WERI-Rb-1 (cell line): ENCODE measurements at regions not wholly inside any gene's neighbourhood (a gene's known extent, or its start where the extent isn't known, plus 50 kb on each side); places are given as distances from the start of the nearest gene placed in this dataset.

Experiments
- DNase-seq: peaks from one replicate; pipeline ENCODE4 v3.0.0-alpha.2; 2020
- H3K27ac ChIP-seq: fragments of 250-450 bp; sonication (Bioruptor Pico); 2 replicates; pipeline ENCODE4 v1.5.1; 2020; ENCODE audit warnings: mild to moderate bottlenecking, moderate library complexity
- H3K27me3 ChIP-seq: fragments of 250-450 bp; sonication (Bioruptor Pico); 2 replicates; pipeline ENCODE4 v1.5.1; 2021; ENCODE audit warnings: mild to moderate bottlenecking, low read depth, moderate library complexity; ENCODE audit not compliant: insufficient read depth, severe bottlenecking
- H3K36me3 ChIP-seq: fragments of 250-450 bp; sonication (Bioruptor Pico); 2 replicates; pipeline ENCODE4 v1.5.1; 2020; ENCODE audit warnings: mild to moderate bottlenecking, moderate library complexity
- H3K4me3 ChIP-seq: 2 replicates; pipeline ENCODE4 v1.5.1; 2011; ENCODE audit warnings: low read depth, mild to moderate bottlenecking, control low read depth, low read length
- H3K9me3 ChIP-seq: fragments of 250-450 bp; sonication (Bioruptor Pico); 2 replicates; pipeline ENCODE4 v1.5.1; 2021; ENCODE audit warnings: mild to moderate bottlenecking, moderate library complexity; ENCODE audit not compliant: severe bottlenecking
- TF ChIP-seq, protein P1 (sequence below): IDR thresholded peaks from 2 replicates; pipeline ENCODE4 v1.5.1; 2011; ENCODE audit warnings: low read depth, mild to moderate bottlenecking, control low read depth, inconsistent platforms, low read length

DNA sequence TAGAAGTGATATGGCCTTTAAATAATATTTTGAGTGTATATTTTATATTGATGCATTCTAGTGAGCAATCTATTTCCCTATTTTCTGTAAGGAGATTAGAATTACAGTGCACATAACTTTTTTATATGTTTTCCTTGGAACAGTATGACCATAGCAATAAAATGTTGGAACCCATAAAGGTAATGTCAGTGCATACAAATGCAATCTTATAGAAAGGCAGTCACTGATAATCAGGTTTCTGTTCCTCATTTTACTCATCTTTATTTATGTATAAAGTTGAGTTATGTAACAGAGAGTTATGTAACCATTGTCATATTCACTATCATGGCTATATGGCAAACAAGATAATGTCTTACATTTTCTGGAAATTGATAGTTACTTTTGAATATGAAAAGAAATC lies 179.9 kb upstream of the NETO1 start:
- H3K36me3 ChIP-seq, result no peaks in the 10 kb centered on the region
- no peak for DNase-seq
- peaks cover 2% of the 10 kb centered on the region for H3K9me3 ChIP-seq
- H3K27me3 ChIP-seq, result no peaks in the 10 kb centered on the region
- H3K4me3 ChIP-seq, result no peak overlapping the region
- no peak overlapping the region for H3K27ac ChIP-seq
- TF ChIP-seq, protein P1, sequence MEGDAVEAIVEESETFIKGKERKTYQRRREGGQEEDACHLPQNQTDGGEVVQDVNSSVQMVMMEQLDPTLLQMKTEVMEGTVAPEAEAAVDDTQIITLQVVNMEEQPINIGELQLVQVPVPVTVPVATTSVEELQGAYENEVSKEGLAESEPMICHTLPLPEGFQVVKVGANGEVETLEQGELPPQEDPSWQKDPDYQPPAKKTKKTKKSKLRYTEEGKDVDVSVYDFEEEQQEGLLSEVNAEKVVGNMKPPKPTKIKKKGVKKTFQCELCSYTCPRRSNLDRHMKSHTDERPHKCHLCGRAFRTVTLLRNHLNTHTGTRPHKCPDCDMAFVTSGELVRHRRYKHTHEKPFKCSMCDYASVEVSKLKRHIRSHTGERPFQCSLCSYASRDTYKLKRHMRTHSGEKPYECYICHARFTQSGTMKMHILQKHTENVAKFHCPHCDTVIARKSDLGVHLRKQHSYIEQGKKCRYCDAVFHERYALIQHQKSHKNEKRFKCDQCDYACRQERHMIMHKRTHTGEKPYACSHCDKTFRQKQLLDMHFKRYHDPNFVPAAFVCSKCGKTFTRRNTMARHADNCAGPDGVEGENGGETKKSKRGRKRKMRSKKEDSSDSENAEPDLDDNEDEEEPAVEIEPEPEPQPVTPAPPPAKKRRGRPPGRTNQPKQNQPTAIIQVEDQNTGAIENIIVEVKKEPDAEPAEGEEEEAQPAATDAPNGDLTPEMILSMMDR, result no peak

DNA sequence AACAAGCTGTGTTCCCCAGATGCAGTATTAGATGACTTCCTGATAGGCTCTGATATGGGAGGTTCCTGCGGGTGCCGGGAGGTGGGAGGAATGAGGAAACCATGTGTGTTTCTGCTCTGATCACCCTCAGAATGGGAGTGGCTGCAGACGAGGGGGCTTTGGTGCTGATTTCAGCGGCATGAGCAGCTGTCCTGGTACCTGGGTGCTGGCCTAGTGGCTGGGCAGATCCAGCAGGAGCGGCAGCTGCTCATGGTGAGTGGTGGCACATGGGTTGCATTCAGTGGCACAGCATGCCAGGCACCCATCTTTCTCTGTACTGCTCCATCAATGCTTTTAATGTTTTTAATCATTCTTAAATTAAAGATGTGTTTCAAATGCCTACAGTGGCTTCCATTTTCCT lies 177.2 kb upstream of the NETO1 start:
- Histone ChIP-seq H3K27me3 (no peaks in the 10 kb centered on the region), H3K36me3 (no peaks in the 10 kb centered on the region), H3K4me3 (no peak overlapping the region), H3K27ac (no peak overlapping the region), H3K9me3 (peaks cover 2% of the 10 kb centered on the region)
- DNase-seq, result no peak
- TF ChIP-seq, protein P1, result no peak

DNA sequence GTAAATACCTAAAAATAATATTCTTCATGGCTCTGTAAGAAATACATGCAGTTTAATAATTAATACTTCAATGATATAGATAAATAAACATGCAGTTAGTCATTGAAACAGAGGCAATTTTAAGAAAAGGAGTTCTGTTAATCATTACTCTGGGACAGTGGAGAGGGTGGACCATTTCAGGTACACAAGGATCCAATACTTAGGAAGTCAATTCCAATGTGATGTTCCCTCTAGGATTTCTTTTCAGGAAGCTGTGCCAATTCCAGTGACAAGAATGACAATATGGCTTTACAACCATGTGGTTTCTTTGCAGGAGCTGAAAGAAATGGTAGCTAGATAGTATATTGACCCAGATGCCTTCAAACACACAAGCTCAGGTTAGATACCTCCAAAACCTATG lies 175.8 kb upstream of the NETO1 start:
- Histone ChIP-seq H3K9me3 (no peaks in the 10 kb centered on the region), H3K27ac (no peak overlapping the region), H3K36me3 (no peaks in the 10 kb centered on the region), H3K4me3 (no peak overlapping the region), H3K27me3 (no peaks in the 10 kb centered on the region)
- TF ChIP-seq, protein P1, result no peak
- DNase-seq, result no peak

DNA sequence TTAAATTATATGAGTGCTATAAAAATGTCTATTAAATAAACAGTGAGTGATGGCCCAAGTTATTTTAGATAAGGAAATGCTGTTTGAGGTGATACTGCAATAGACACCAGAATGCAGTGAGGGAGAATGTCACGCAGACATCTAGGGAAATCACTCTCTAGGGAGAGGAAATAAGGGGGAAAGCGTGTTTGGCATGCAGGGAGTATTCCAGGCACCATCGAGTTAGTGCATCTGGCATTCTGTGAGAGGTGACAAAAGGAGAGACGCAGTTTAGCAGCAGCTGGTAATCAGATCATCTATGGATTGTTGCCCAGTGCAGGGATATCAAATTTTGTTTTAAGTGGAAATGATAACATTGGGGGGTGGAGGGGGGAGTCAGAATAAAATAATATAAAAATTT lies 175.4 kb upstream of the NETO1 start:
- TF ChIP-seq, protein P1, result no peak
- H3K27me3 ChIP-seq, result no peaks in the 10 kb centered on the region
- H3K36me3 ChIP-seq, result no peaks in the 10 kb centered on the region
- no peak overlapping the region for H3K4me3 ChIP-seq
- H3K9me3 ChIP-seq, result no peaks in the 10 kb centered on the region
- peak; percentile 27 for DNase-seq
- no peak overlapping the region for H3K27ac ChIP-seq

DNA sequence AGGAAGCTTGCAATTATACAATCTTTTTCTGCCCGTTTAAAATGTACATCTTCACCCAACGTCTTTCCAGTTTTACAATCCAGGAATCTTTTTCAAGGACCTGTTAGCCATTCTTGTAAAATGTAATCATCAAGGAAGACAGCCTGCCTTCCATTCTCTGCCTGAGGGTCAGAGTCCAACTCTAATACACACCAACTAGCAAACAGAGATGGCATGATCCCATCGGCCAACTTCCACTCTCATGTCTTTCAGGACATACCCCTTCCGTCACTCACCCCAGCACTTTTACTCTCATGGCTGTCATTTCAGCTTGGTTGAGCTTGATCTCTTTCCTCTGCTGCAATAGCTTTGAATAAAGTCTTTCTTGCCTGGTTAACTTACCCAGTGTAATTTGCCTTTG lies 172.5 kb upstream of the NETO1 start:
- Histone ChIP-seq H3K4me3 (no peak overlapping the region), H3K27ac (no peak overlapping the region), H3K9me3 (no peaks in the 10 kb centered on the region), H3K27me3 (no peaks in the 10 kb centered on the region), H3K36me3 (no peaks in the 10 kb centered on the region)
- DNase-seq, result no peak
- TF ChIP-seq, protein P1, result no peak

DNA sequence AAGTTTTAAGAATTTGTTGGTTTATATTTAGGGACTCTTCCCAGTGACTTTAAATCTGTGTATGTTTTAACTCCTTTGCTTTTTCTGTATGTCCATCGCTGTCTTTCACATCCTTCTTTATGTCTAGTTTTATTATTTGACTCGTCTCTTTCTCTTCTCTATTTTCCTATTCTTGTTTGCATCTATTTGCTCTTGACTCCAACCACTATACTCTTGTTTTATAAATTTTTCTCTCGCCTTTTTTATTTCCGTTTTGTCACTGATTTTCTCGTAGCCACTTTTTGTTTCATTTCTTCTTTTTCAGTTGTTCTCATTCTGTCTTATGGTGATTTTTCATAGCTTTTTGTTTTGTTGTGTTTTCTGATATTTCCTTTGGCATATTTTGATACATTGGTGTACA lies 170.5 kb upstream of the NETO1 start:
- H3K27me3 ChIP-seq, result no peaks in the 10 kb centered on the region
- H3K27ac ChIP-seq, result no peak overlapping the region
- no peak for DNase-seq
- TF ChIP-seq, protein P1, result no peak
- H3K36me3 ChIP-seq, result no peaks in the 10 kb centered on the region
- no peak overlapping the region for H3K4me3 ChIP-seq
- H3K9me3 ChIP-seq, result no peaks in the 10 kb centered on the region
